ENCODE measurements at regions not wholly inside any gene's neighbourhood (a gene's known extent, or its start where the extent isn't known, plus 50 kb on each side); places are given as distances from the start of the nearest gene placed in this dataset.
"Not testable (repeated sequence)": the region's sequence is repeated elsewhere in the genome, so short reads cannot be mapped to it uniquely, and the experiment has no call there.

GRCh38 chr5:99581204-99581603 is 652.4 kb upstream of the CHD1 start:
- not testable (repeated sequence) for H3K36me3 ChIP-seq (ENCODE audit: control insufficient read depth, low read depth, low read length); H3K27ac ChIP-seq (ENCODE audit: low read length); H3K4me1 ChIP-seq (ENCODE audit: control insufficient read depth, low read depth, low read length)

DNA sequence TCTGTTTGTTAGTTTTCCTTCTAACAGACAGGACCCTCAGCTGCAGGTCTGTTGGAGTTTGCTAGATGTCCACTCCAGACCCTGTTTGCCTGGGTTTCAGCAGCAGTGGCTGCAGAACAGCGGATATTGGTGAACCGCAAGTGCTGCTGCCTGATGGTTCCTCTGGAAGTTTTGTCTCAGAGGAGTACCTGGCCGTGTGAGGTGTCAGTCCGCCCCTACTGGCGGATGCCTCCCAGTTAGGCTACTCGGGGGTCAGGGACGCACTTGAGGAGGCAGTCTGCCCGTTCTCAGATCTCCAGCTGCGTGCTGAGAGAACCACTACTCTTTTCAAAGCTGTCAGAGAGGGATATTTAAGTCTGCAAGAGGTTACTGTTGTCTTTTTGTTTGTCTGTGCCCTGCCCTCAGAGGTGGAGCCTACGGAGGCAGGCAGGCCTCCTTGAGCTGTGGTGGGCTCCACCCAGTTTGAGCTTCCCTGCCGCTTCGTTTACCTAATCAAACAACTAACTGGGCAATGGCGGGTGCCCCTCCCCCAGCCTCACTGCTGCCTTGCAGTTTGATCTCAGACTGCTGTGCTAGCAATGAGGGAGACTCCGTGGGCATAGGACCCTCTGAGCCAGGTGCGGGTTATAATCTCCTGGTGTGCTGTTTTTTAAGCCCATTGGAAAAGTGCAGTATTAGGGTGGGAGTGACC is 634.3 kb upstream of the CHD1 start:
- H3K27ac ChIP-seq (ENCODE audit: low read length); H3K36me3 ChIP-seq (ENCODE audit: control insufficient read depth, low read depth, low read length); H3K9me3 ChIP-seq (ENCODE audit: control insufficient read depth, low read depth, low read length); H3K27me3 ChIP-seq (ENCODE audit: control insufficient read depth, insufficient read depth, low read length); H3K9ac ChIP-seq (ENCODE audit: low read length); H3K4me3 ChIP-seq (ENCODE audit: low read length); H3K4me1 ChIP-seq (ENCODE audit: control insufficient read depth, low read depth, low read length): not testable (repeated sequence)

More at GRCh38 chr5:99581204-99581603, 652.4 kb upstream of the CHD1 start:
- H3K9ac ChIP-seq (ENCODE audit: low read length); H3K9me3 ChIP-seq (ENCODE audit: control insufficient read depth, low read depth, low read length); H3K4me3 ChIP-seq (ENCODE audit: low read length); H3K27me3 ChIP-seq (ENCODE audit: control insufficient read depth, insufficient read depth, low read length): not testable (repeated sequence)

DNA sequence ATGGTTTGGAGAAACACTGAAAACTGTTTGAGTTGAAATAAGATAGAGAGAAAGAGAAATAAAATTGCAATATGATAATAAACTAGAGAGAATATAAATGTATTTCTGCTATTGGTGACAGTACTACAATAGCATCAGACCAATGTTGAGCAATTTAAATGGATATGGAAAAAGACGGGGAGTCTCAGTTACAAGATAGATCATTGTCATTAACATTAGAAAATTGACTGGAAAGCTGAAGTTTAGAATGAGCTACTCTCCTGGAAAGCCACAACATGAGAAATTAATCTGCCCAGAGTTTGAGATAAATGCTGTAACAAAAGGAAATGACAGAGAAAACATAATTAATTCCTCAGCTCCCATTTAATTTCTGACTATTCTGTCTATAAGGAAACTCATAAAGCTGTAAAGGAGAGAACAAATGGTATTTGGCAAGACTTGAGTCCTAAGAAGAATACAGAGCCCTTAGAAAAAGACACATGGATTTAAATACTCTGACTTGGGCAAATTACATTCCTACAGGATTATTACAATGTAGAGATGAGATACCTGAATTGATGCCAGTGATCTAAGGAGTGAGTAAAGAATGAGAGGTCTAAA is 624.5 kb upstream of the CHD1 start:
- no peaks in the 10 kb centered on the region for H3K36me3 ChIP-seq (ENCODE audit: control insufficient read depth, low read depth, low read length)

DNA sequence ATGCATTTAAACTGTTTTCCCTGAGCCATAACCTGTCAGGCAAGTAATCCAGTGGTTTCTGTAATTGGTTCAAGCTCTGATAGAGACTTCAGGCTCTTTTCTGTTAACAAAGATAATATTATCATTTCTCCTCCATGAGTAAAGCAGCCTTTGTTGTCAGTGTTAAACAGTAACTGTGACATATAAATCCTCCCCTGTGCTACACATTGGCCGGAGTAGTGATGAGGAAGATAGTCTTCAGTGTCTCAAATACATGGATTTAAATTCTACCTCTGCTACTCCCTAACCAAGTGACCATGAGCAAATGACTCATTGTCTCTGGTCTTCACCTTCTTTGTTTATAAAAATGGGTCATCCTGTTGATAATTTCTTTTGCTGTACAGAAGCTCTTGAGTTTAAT is 615.5 kb upstream of the CHD1 start:
- Histone ChIP-seq H3K27ac (ENCODE audit: low read length) (no peak overlapping the region), H3K36me3 (ENCODE audit: control insufficient read depth, low read depth, low read length) (no peaks in the 10 kb centered on the region), H3K4me1 (ENCODE audit: control insufficient read depth, low read depth, low read length) (no peaks in the 10 kb centered on the region), H3K27me3 (ENCODE audit: control insufficient read depth, insufficient read depth, low read length) (no peaks in the 10 kb centered on the region), H3K9me3 (ENCODE audit: control insufficient read depth, low read depth, low read length) (no peaks in the 10 kb centered on the region), H3K9ac (ENCODE audit: low read length) (no peak overlapping the region), H3K4me3 (ENCODE audit: low read length) (no peak overlapping the region)

More for the DNA sequence above, 624.5 kb upstream of the CHD1 start:
- H3K27ac ChIP-seq (ENCODE audit: low read length) = no peak overlapping the region
- no peak overlapping the region for H3K9ac ChIP-seq (ENCODE audit: low read length)
- H3K4me1 ChIP-seq (ENCODE audit: control insufficient read depth, low read depth, low read length) = peaks cover 4% of the 10 kb centered on the region
- no peaks in the 10 kb centered on the region for H3K9me3 ChIP-seq (ENCODE audit: control insufficient read depth, low read depth, low read length)
- H3K27me3 ChIP-seq (ENCODE audit: control insufficient read depth, insufficient read depth, low read length) = no peaks in the 10 kb centered on the region
- no peak overlapping the region for H3K4me3 ChIP-seq (ENCODE audit: low read length)

DNA sequence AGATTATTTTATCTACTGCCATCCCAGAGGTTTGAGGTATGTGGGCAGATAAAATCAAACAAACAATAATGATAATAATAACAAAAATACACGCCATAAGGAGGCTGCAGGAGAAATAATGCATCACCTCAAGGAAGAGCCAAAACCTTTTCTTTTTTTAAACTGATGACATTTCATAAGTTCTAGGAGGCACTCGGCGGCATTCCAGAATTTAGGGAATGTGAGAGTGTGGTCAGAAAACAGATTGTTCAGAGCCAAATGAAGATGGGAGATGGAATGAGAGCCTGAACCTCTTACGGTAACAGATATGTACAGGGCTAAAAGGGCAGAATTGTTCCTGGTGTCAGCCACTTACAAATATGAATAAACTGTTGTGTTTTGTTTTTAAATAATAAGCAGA is 615.0 kb upstream of the CHD1 start:
- H3K4me3 ChIP-seq (ENCODE audit: low read length) = no peak overlapping the region
- H3K27ac ChIP-seq (ENCODE audit: low read length) = no peak overlapping the region
- H3K36me3 ChIP-seq (ENCODE audit: control insufficient read depth, low read depth, low read length) = no peaks in the 10 kb centered on the region
- H3K9me3 ChIP-seq (ENCODE audit: control insufficient read depth, low read depth, low read length) = no peaks in the 10 kb centered on the region
- no peaks in the 10 kb centered on the region for H3K4me1 ChIP-seq (ENCODE audit: control insufficient read depth, low read depth, low read length)
- no peak overlapping the region for H3K9ac ChIP-seq (ENCODE audit: low read length)
- no peaks in the 10 kb centered on the region for H3K27me3 ChIP-seq (ENCODE audit: control insufficient read depth, insufficient read depth, low read length)

DNA sequence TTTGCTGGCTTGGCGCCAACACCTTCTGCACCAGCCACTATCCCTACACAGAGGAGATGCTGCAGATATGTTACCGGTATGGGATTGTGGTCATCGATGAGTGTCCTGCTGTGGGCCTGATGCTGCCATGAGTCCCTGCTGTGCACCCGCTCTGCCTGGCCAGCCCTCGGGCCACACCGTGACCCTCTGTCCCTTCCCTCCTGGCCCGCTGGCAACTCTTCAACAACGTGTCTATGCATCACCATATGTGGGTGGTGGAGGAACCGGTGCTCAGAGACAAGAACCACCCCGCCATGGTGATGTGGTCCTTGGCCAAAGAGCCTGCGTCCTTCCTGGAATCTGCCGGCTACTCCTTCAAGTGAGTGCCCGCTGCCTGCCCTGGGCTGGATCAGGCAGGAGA is 605.4 kb upstream of the CHD1 start:
- H3K27me3 ChIP-seq (ENCODE audit: control insufficient read depth, insufficient read depth, low read length); H3K36me3 ChIP-seq (ENCODE audit: control insufficient read depth, low read depth, low read length); H3K27ac ChIP-seq (ENCODE audit: low read length); H3K9me3 ChIP-seq (ENCODE audit: control insufficient read depth, low read depth, low read length); H3K4me3 ChIP-seq (ENCODE audit: low read length); H3K4me1 ChIP-seq (ENCODE audit: control insufficient read depth, low read depth, low read length); H3K9ac ChIP-seq (ENCODE audit: low read length): not testable (repeated sequence)

DNA sequence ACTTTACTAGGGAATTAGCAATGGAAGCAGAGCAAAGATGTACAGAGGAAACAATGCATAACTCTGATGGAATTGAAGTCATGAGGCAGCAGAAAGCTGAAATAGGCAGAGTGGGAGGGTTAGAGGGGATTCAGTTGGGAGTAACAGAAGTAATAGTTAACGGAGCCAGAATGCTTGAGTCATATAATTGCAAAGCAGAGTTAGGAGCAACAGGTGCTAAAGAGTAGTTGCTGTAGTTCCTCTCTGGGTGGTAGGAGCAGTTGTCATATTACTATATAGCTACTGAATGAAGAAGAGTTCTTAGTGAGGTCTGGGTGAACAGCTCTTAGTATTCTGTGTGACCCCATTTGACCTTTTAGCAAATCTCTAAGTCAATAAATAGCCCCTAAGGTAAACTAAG is 592.9 kb upstream of the CHD1 start:
- not testable (repeated sequence) for H3K27ac ChIP-seq (ENCODE audit: low read length); H3K4me1 ChIP-seq (ENCODE audit: control insufficient read depth, low read depth, low read length); H3K4me3 ChIP-seq (ENCODE audit: low read length); H3K9me3 ChIP-seq (ENCODE audit: control insufficient read depth, low read depth, low read length); H3K9ac ChIP-seq (ENCODE audit: low read length); H3K27me3 ChIP-seq (ENCODE audit: control insufficient read depth, insufficient read depth, low read length); H3K36me3 ChIP-seq (ENCODE audit: control insufficient read depth, low read depth, low read length)

DNA sequence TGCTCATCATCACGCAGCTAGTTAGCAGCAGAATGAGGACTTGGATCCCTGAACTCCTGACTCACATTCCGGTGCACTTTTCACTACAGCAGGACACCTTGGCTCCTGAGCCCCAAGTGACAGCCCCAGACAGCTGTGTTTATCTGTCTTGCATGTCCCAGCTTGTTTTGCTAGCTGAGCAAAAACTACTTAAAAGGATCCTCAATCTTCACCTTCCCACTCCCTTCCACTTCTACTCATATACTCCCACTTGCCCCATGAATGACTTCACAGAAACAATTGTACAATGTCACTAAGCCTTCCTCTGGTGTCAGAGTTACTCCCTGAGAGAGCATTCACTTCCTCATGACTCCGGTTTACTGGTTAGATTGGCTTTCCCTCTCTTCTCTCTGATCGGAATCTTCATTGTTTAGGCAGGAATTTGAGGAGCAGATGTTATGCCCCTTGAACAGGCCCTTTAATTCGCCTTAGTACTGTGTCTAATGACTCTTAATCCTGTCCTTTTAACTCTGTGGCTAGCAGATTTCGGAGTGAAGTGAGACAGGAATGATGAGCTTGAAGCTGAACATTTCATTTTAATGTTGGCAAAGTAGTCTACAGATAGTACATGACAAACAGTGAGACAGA is 587.2 kb upstream of the CHD1 start:
- H3K27ac ChIP-seq (ENCODE audit: low read length); H3K9me3 ChIP-seq (ENCODE audit: control insufficient read depth, low read depth, low read length); H3K36me3 ChIP-seq (ENCODE audit: control insufficient read depth, low read depth, low read length); H3K4me1 ChIP-seq (ENCODE audit: control insufficient read depth, low read depth, low read length); H3K4me3 ChIP-seq (ENCODE audit: low read length); H3K27me3 ChIP-seq (ENCODE audit: control insufficient read depth, insufficient read depth, low read length); H3K9ac ChIP-seq (ENCODE audit: low read length): not testable (repeated sequence)

GRCh38 chr5:99510237-99510866 is 581.5 kb upstream of the CHD1 start:
- not testable (repeated sequence) for H3K27me3 ChIP-seq (ENCODE audit: control insufficient read depth, insufficient read depth, low read length); H3K4me3 ChIP-seq (ENCODE audit: low read length); H3K4me1 ChIP-seq (ENCODE audit: control insufficient read depth, low read depth, low read length); H3K36me3 ChIP-seq (ENCODE audit: control insufficient read depth, low read depth, low read length); H3K9me3 ChIP-seq (ENCODE audit: control insufficient read depth, low read depth, low read length); H3K9ac ChIP-seq (ENCODE audit: low read length); H3K27ac ChIP-seq (ENCODE audit: low read length)

DNA sequence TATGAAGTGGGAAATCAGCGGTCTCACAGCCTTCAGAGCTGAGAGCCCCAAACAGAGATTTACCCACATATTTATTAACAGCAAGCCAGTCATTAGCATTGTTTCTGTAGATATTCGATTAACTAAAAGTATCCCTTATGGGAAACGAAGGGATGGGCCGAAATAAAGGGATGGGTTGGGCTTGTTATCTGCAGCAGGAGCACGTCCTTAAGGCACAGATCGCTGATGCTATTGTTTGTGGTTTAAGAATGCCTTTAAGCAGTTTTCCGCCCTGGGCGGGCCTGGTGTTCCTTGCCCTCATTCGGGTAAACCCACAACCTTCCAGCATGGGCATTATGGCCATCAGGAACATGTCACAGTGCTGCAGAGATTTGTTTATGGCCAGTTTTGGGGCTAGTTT is 580.3 kb upstream of the CHD1 start:
- H3K36me3 ChIP-seq (ENCODE audit: control insufficient read depth, low read depth, low read length); H3K9ac ChIP-seq (ENCODE audit: low read length); H3K27me3 ChIP-seq (ENCODE audit: control insufficient read depth, insufficient read depth, low read length); H3K27ac ChIP-seq (ENCODE audit: low read length); H3K4me1 ChIP-seq (ENCODE audit: control insufficient read depth, low read depth, low read length); H3K9me3 ChIP-seq (ENCODE audit: control insufficient read depth, low read depth, low read length); H3K4me3 ChIP-seq (ENCODE audit: low read length): not testable (repeated sequence)

GRCh38 chr5:99495456-99495855 is 566.6 kb upstream of the CHD1 start:
- not testable (repeated sequence) for H3K27me3 ChIP-seq (ENCODE audit: control insufficient read depth, insufficient read depth, low read length); H3K9ac ChIP-seq (ENCODE audit: low read length); H3K36me3 ChIP-seq (ENCODE audit: control insufficient read depth, low read depth, low read length); H3K4me1 ChIP-seq (ENCODE audit: control insufficient read depth, low read depth, low read length); H3K27ac ChIP-seq (ENCODE audit: low read length); H3K9me3 ChIP-seq (ENCODE audit: control insufficient read depth, low read depth, low read length); H3K4me3 ChIP-seq (ENCODE audit: low read length)

GRCh38 chr5:99478450-99478849 is 549.6 kb upstream of the CHD1 start:
- H3K9ac ChIP-seq (ENCODE audit: low read length); H3K27ac ChIP-seq (ENCODE audit: low read length); H3K36me3 ChIP-seq (ENCODE audit: control insufficient read depth, low read depth, low read length); H3K9me3 ChIP-seq (ENCODE audit: control insufficient read depth, low read depth, low read length); H3K4me3 ChIP-seq (ENCODE audit: low read length); H3K4me1 ChIP-seq (ENCODE audit: control insufficient read depth, low read depth, low read length); H3K27me3 ChIP-seq (ENCODE audit: control insufficient read depth, insufficient read depth, low read length): not testable (repeated sequence)

All from iPS-18a (cell line).